Esophagus muscularis mucosa (tissue), 4 donors: ENCODE measurements at regions not wholly inside any gene's neighbourhood (a gene's known extent, or its start where the extent isn't known, plus 50 kb on each side); places are given as distances from the start of the nearest gene placed in this dataset.

ENCODE experiments used
- EP300 ChIP-seq: sonication (generic); formaldehyde crosslinking; IDR thresholded peaks from one replicate; pipeline ENCODE4 v1.6.1; 2017; ENCODE audit warnings: antibody characterized with exemption
- POLR2AphosphoS5 ChIP-seq, 2 donors: sonication (generic); formaldehyde crosslinking; IDR thresholded peaks; one replicate each; pipeline ENCODE4 v1.6.1; 2017; ENCODE audit warnings: antibody characterized with exemption in 2 of 2
- TF ChIP-seq, protein P1 (sequence below), 3 experiments: fragments of 200-600 bp in 2 of 3; fragments of 450-650 bp in 1 of 3; sonication (generic) in 2 of 3; IDR thresholded peaks; one replicate each; pipeline ENCODE4 v1.5.1; 2017 to 2019; ENCODE audit warnings: antibody characterized with exemption in 3 of 3, mild to moderate bottlenecking in 2 of 3, moderate library complexity in 1 of 3

DNA sequence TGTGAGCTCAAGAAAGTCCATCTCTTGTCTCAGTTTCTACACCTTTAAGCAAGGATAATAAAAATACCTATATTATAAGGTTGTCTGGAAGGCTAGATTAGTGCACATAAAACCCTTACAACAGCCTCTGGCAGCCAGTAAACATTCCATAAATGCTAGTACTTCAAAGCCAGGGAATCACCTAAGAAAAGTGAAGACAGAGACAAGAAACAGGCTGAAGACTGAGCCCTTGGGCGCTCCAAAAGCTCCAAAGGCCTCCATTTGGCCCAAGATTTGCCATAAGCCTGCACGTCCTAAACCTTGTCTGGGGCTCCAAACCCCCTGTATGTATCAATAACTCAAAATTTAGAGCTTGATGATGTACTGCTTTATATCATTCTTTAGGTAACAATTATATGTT lies 52.2 kb upstream of the AKIP1 start:
- TF ChIP-seq, protein P1, sequence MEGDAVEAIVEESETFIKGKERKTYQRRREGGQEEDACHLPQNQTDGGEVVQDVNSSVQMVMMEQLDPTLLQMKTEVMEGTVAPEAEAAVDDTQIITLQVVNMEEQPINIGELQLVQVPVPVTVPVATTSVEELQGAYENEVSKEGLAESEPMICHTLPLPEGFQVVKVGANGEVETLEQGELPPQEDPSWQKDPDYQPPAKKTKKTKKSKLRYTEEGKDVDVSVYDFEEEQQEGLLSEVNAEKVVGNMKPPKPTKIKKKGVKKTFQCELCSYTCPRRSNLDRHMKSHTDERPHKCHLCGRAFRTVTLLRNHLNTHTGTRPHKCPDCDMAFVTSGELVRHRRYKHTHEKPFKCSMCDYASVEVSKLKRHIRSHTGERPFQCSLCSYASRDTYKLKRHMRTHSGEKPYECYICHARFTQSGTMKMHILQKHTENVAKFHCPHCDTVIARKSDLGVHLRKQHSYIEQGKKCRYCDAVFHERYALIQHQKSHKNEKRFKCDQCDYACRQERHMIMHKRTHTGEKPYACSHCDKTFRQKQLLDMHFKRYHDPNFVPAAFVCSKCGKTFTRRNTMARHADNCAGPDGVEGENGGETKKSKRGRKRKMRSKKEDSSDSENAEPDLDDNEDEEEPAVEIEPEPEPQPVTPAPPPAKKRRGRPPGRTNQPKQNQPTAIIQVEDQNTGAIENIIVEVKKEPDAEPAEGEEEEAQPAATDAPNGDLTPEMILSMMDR (IDR thresholded peaks at IDR 0.05) = no peak
- TF ChIP-seq POLR2AphosphoS5 (IDR thresholded peaks at IDR 0.05) (no peak), EP300 (no peak)
